ENCODE measurements at regions not wholly inside any gene's neighbourhood (a gene's known extent, or its start where the extent isn't known, plus 50 kb on each side); places are given as distances from the start of the nearest gene placed in this dataset.

DNA sequence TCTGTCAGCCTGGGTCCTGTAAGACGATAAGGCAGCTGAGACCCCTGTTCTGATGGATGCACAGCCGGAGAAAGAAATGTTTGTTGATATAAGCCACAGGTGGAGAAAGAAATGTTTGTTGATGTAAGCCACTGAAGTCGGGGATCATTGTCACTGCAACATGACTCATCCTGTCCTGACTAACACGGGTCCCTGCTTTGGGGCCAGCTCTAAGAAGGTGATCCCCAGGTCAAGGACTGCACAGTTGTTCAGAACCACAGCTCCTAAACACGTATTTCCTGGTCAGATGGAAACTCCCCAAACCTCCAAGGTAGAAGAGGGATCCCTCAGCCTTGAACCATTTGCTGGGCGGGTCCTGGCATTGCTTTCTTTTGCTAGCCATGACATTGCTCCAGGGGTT lies 86.4 kb upstream of the IGSF21 start:
- H3K4me3 ChIP-seq (ENCODE audit: low read depth, poor library complexity, severe bottlenecking): no peak overlapping the region
- no peak for TF ChIP-seq POLR2A (IDR thresholded peaks at IDR 0.05)
- TF ChIP-seq, protein P1, sequence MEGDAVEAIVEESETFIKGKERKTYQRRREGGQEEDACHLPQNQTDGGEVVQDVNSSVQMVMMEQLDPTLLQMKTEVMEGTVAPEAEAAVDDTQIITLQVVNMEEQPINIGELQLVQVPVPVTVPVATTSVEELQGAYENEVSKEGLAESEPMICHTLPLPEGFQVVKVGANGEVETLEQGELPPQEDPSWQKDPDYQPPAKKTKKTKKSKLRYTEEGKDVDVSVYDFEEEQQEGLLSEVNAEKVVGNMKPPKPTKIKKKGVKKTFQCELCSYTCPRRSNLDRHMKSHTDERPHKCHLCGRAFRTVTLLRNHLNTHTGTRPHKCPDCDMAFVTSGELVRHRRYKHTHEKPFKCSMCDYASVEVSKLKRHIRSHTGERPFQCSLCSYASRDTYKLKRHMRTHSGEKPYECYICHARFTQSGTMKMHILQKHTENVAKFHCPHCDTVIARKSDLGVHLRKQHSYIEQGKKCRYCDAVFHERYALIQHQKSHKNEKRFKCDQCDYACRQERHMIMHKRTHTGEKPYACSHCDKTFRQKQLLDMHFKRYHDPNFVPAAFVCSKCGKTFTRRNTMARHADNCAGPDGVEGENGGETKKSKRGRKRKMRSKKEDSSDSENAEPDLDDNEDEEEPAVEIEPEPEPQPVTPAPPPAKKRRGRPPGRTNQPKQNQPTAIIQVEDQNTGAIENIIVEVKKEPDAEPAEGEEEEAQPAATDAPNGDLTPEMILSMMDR (IDR thresholded peaks at IDR 0.05): no peak
- WGBS, 2 donors: 46 to 50% methylated on average over 6 of the region's 6 CpGs
- intact Hi-C loops (cut with DNase I; ENCODE audit: low total_unique reads): no loop called here
- DNase-seq (ENCODE audit: low spot score in 2 of 2): no peak

DNA sequence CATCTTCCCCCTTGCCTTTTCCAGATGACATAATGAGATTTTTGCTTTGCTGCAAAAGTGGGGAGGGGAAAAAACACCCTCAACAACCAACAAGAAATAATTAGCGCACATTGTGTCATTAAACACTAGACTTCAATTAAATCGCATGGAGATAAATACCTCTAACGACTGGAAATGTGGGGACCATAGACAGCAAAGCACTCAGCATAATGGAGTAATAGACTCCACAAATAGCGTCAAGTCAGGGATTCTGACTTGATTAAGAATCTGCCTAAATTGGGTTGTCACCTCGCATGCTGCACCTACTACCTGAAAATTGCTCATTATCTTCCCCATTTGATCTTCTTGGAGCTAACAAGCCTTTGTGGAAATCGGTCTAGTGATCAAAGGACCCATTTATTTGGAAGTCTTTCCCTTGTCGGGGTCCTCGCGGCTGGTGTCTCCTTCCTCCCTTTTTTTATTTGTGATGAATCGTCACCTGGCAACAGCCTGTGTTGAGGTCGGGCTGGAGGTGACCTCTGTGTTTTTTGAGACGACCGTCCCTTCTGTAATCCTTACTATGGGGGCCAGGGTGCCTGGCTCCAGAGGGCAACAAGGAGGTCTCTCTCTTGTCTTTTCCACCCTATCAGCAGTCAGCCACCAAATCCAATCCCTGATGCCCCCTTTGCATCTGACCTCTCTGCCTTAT lies 75.3 kb upstream of the IGSF21 start:
- TF ChIP-seq, protein P1 (IDR thresholded peaks at IDR 0.05): no peak
- no peak for TF ChIP-seq POLR2A (IDR thresholded peaks at IDR 0.05)
- no peak overlapping the region for H3K4me3 ChIP-seq (ENCODE audit: low read depth, poor library complexity, severe bottlenecking)
- intact Hi-C loops (cut with DNase I; ENCODE audit: low total_unique reads): no loop called here
- WGBS, 2 donors: 43 to 46% methylated on average over 13 of the region's 13 CpGs
- DNase-seq (ENCODE audit: low spot score in 2 of 2): no peak

DNA sequence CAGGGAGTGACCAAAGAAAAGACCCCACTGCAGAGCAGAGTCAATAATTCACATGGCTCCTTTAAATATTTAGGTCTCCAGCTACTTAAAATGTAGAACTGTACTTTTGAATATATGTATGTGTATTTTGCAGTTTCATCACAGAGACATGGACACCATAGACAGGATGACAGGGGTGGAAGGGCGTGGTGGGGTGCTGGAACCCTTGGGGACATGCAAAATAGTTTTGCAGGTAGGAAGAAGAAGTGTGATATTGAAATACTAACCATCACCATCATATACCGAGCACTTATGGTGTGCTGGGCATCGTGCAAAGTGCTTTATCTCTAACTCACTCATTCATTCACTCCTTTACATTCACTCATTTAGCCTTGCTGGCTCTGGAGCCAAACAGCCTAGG lies 72.5 kb upstream of the IGSF21 start:
- no peak overlapping the region for H3K4me3 ChIP-seq (ENCODE audit: low read depth, poor library complexity, severe bottlenecking)
- intact Hi-C loops (cut with DNase I; ENCODE audit: low total_unique reads): no loop called here
- TF ChIP-seq, protein P1 (IDR thresholded peaks at IDR 0.05): no peak
- no peak for TF ChIP-seq POLR2A (IDR thresholded peaks at IDR 0.05)
- WGBS, 2 donors: 61 to 79% methylated on average over 3 of the region's 3 CpGs
- DNase-seq (ENCODE audit: low spot score in 2 of 2): no peak

DNA sequence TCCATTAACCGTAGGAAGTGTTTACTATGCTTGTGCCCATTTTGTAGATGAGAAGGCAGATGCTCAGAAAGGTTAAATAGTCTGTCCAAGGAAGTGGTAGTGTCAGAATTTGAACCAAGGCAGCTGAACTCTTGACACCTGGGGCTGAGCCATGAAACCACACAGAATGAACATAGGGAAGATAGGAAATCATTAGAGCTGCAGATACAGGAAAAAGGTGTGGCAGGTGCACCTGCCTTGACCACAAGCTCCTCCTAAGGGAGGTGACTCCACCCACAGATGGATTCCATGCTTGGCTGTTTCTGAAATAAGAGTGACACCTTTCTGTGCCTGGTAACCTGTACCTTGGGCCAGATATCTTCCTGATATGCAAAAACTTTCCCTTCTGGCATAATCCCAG lies 69.9 kb upstream of the IGSF21 start:
- H3K4me3 ChIP-seq (ENCODE audit: low read depth, poor library complexity, severe bottlenecking): no peak overlapping the region
- no peak for DNase-seq (ENCODE audit: low spot score in 2 of 2)
- TF ChIP-seq POLR2A (IDR thresholded peaks at IDR 0.05): no peak
- TF ChIP-seq, protein P1 (IDR thresholded peaks at IDR 0.05): no peak
- 78 to 82% methylated on average over 1 of the region's 1 CpG for WGBS, 2 donors
- intact Hi-C loops (cut with DNase I; ENCODE audit: low total_unique reads): no loop called here

DNA sequence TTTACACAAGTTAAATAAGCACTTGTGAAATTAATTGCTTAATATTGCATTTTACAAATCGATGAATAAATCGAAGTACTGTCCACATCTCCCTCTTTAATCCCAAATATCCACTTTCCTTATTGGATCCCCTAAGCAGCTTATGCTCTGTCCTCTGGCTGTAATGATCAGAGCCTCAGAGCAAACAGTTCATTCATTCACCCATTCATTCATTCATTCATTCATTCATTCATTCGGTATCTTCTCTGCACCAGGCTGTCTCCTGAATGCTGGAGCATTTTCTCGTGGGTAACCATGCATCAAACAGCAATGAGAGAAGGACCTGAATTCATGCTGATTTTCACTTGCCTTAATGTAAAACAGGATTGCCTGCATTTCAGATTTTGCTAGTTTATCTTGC lies 69.5 kb upstream of the IGSF21 start:
- 77 to 80% methylated on average over 4 of the region's 4 CpGs for WGBS, 2 donors

More for the DNA sequence above, 69.5 kb upstream of the IGSF21 start:
- no peak overlapping the region for H3K4me3 ChIP-seq (ENCODE audit: low read depth, poor library complexity, severe bottlenecking)
- intact Hi-C loops (cut with DNase I; ENCODE audit: low total_unique reads): no loop called here
- no peak for DNase-seq (ENCODE audit: low spot score in 2 of 2)
- TF ChIP-seq, protein P1 (IDR thresholded peaks at IDR 0.05): no peak
- TF ChIP-seq POLR2A (IDR thresholded peaks at IDR 0.05): no peak
